ENCODE measurements at regions not wholly inside any gene's neighbourhood (a gene's known extent, or its start where the extent isn't known, plus 50 kb on each side); places are given as distances from the start of the nearest gene placed in this dataset.

- no peaks in the 10 kb centered on the region for H3K27me3 ChIP-seq (ENCODE audit: insufficient read depth, low read length)
- DNase-seq (ENCODE audit: insufficient read length, low spot score, missing footprints): no peak
- H3K4me3 ChIP-seq (ENCODE audit: insufficient read depth, low read length): no peak overlapping the region
- no peaks in the 10 kb centered on the region for H4K20me1 ChIP-seq (ENCODE audit: insufficient read depth, low read length)
- H3K36me3 ChIP-seq (ENCODE audit: insufficient read depth, low read length): no peaks in the 10 kb centered on the region
- TF ChIP-seq CTCF (IDR thresholded peaks at IDR 0.05; ENCODE audit: extremely low read depth, low read depth, low read length): no peak
- H3K27ac ChIP-seq (ENCODE audit: low read depth, low read length): no peak overlapping the region
- H2AFZ ChIP-seq (ENCODE audit: low read length): no peak overlapping the region
- H3K4me2 ChIP-seq (ENCODE audit: insufficient read depth, low read length): no peak overlapping the region
- no peaks in the 10 kb centered on the region for H3K79me2 ChIP-seq (ENCODE audit: insufficient read depth, low read length)
- H3K4me1 ChIP-seq (ENCODE audit: insufficient read depth, low read length): no peaks in the 10 kb centered on the region
- H3K9me3 ChIP-seq (ENCODE audit: low read depth, low read length): no peaks in the 10 kb centered on the region
Measured at GRCh38 chr5:168147568-168148360, 143.7 kb upstream of the WWC1 start.

GRCh38 chr5:168151041-168151440, 140.4 kb upstream of the WWC1 start:
- Histone ChIP-seq H3K4me3 (ENCODE audit: insufficient read depth, low read length) (no peak overlapping the region), H3K27ac (ENCODE audit: low read depth, low read length) (no peak overlapping the region), H3K79me2 (ENCODE audit: insufficient read depth, low read length) (no peaks in the 10 kb centered on the region), H3K9me3 (ENCODE audit: low read depth, low read length) (no peaks in the 10 kb centered on the region), H4K20me1 (ENCODE audit: insufficient read depth, low read length) (no peaks in the 10 kb centered on the region), H3K4me2 (ENCODE audit: insufficient read depth, low read length) (no peak overlapping the region), H3K36me3 (ENCODE audit: insufficient read depth, low read length) (no peaks in the 10 kb centered on the region), H3K27me3 (ENCODE audit: insufficient read depth, low read length) (no peaks in the 10 kb centered on the region), H2AFZ (ENCODE audit: low read length) (no peak overlapping the region), H3K4me1 (ENCODE audit: insufficient read depth, low read length) (no peaks in the 10 kb centered on the region)
- no peak for DNase-seq (ENCODE audit: insufficient read length, low spot score, missing footprints)
- TF ChIP-seq CTCF (IDR thresholded peaks at IDR 0.05; ENCODE audit: extremely low read depth, low read depth, low read length): no peak

GRCh38 chr5:168152660-168153059, 138.8 kb upstream of the WWC1 start:
- no peak overlapping the region for H3K4me2 ChIP-seq (ENCODE audit: insufficient read depth, low read length)
- H3K79me2 ChIP-seq (ENCODE audit: insufficient read depth, low read length): no peaks in the 10 kb centered on the region
- no peak for TF ChIP-seq CTCF (IDR thresholded peaks at IDR 0.05; ENCODE audit: extremely low read depth, low read depth, low read length)
- H3K27me3 ChIP-seq (ENCODE audit: insufficient read depth, low read length): no peaks in the 10 kb centered on the region
- no peaks in the 10 kb centered on the region for H3K9me3 ChIP-seq (ENCODE audit: low read depth, low read length)
- no peak overlapping the region for H3K27ac ChIP-seq (ENCODE audit: low read depth, low read length)
- H3K4me1 ChIP-seq (ENCODE audit: insufficient read depth, low read length): no peaks in the 10 kb centered on the region
- H4K20me1 ChIP-seq (ENCODE audit: insufficient read depth, low read length): no peaks in the 10 kb centered on the region
- no peak overlapping the region for H3K4me3 ChIP-seq (ENCODE audit: insufficient read depth, low read length)
- no peak for DNase-seq (ENCODE audit: insufficient read length, low spot score, missing footprints)
- no peaks in the 10 kb centered on the region for H3K36me3 ChIP-seq (ENCODE audit: insufficient read depth, low read length)
- no peak overlapping the region for H2AFZ ChIP-seq (ENCODE audit: low read length)

- H3K27me3 ChIP-seq (ENCODE audit: insufficient read depth, low read length): no peaks in the 10 kb centered on the region
- H3K9me3 ChIP-seq (ENCODE audit: low read depth, low read length): no peaks in the 10 kb centered on the region
- no peaks in the 10 kb centered on the region for H3K36me3 ChIP-seq (ENCODE audit: insufficient read depth, low read length)
- H3K4me2 ChIP-seq (ENCODE audit: insufficient read depth, low read length): no peak overlapping the region
- H4K20me1 ChIP-seq (ENCODE audit: insufficient read depth, low read length): no peaks in the 10 kb centered on the region
- DNase-seq (ENCODE audit: insufficient read length, low spot score, missing footprints): no peak
- no peak overlapping the region for H2AFZ ChIP-seq (ENCODE audit: low read length)
- no peaks in the 10 kb centered on the region for H3K79me2 ChIP-seq (ENCODE audit: insufficient read depth, low read length)
- TF ChIP-seq CTCF (IDR thresholded peaks at IDR 0.05; ENCODE audit: extremely low read depth, low read depth, low read length): no peak
- no peaks in the 10 kb centered on the region for H3K4me1 ChIP-seq (ENCODE audit: insufficient read depth, low read length)
- no peak overlapping the region for H3K27ac ChIP-seq (ENCODE audit: low read depth, low read length)
- no peak overlapping the region for H3K4me3 ChIP-seq (ENCODE audit: insufficient read depth, low read length)
Measured at GRCh38 chr5:168153263-168153875, 138.1 kb upstream of the WWC1 start.
